ENCODE measurements at regions not wholly inside any gene's neighbourhood (a gene's known extent, or its start where the extent isn't known, plus 50 kb on each side); places are given as distances from the start of the nearest gene placed in this dataset.

DNA sequence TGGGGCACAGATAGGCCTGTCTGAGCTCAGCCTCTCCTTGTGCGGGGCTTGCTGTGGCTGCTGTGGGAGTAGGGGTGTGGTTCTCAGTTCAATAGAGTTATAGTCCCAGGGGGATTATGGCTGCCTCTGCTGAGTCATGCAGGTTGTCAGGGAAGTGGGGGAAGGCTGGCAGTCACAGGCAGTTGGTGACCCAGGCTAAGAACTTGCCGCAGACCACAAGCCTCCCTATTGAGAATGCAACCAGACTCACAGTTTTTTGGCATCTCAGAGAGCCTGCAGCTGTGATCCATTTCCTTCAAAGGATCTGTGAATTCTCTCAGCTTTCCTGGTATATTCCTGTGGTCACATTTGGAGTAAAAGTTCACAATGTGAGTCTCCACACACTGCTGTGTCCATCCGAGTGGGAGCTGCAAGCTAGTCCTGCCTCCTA is 364.9 kb downstream of the ZNF674 start:
- TF ChIP-seq, protein P1, sequence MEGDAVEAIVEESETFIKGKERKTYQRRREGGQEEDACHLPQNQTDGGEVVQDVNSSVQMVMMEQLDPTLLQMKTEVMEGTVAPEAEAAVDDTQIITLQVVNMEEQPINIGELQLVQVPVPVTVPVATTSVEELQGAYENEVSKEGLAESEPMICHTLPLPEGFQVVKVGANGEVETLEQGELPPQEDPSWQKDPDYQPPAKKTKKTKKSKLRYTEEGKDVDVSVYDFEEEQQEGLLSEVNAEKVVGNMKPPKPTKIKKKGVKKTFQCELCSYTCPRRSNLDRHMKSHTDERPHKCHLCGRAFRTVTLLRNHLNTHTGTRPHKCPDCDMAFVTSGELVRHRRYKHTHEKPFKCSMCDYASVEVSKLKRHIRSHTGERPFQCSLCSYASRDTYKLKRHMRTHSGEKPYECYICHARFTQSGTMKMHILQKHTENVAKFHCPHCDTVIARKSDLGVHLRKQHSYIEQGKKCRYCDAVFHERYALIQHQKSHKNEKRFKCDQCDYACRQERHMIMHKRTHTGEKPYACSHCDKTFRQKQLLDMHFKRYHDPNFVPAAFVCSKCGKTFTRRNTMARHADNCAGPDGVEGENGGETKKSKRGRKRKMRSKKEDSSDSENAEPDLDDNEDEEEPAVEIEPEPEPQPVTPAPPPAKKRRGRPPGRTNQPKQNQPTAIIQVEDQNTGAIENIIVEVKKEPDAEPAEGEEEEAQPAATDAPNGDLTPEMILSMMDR (IDR thresholded peaks at IDR 0.05), result no peak
- TF ChIP-seq EZH2phosphoT487 (IDR thresholded peaks at IDR 0.05) (no peak), EZH2 (IDR thresholded peaks at IDR 0.05) (no peak)

Measured in neural progenitor cell (in vitro differentiated cells).